Osteocyte (in vitro differentiated cells): ENCODE measurements at regions not wholly inside any gene's neighbourhood (a gene's known extent, or its start where the extent isn't known, plus 50 kb on each side); places are given as distances from the start of the nearest gene placed in this dataset.
"Not testable (repeated sequence)": the region's sequence is repeated elsewhere in the genome, so short reads cannot be mapped to it uniquely, and the experiment has no call there.

Experiments
- DNase-seq: peaks from one replicate; pipeline ENCODE4 v3.0.0; 2021; ENCODE audit warnings: mixed read lengths; ENCODE audit not compliant: unreplicated experiment; ENCODE audit errors: extremely low spot score
- H3K27ac Mint-ChIP-seq: one replicate; pipeline ENCODE4 v1.8.0; 2021; ENCODE audit warnings: mild to moderate bottlenecking, mixed read lengths; ENCODE audit not compliant: unreplicated experiment
- H3K27me3 Mint-ChIP-seq: one replicate; pipeline ENCODE4 v1.8.0; 2021; ENCODE audit warnings: mixed read lengths; ENCODE audit not compliant: unreplicated experiment
- H3K36me3 Mint-ChIP-seq: one replicate; pipeline ENCODE4 v1.8.0; 2021; ENCODE audit warnings: mixed read lengths; ENCODE audit not compliant: unreplicated experiment
- H3K4me1 Mint-ChIP-seq: one replicate; pipeline ENCODE4 v1.8.0; 2021; ENCODE audit warnings: mixed read lengths; ENCODE audit not compliant: unreplicated experiment
- H3K4me3 Mint-ChIP-seq: one replicate; pipeline ENCODE4 v1.8.0; 2021; ENCODE audit warnings: mild to moderate bottlenecking, moderate library complexity, mixed read lengths; ENCODE audit not compliant: unreplicated experiment
- H3K9me3 Mint-ChIP-seq: one replicate; pipeline ENCODE4 v1.8.0; 2021; ENCODE audit warnings: mixed read lengths; ENCODE audit not compliant: unreplicated experiment
- TF ChIP-seq, protein P1 (sequence below): fragments of 200-600 bp; sonication (generic); IDR thresholded peaks from 2 replicates; pipeline ENCODE4 v1.5.0; 2021; ENCODE audit warnings: antibody characterized with exemption, mild to moderate bottlenecking, moderate library complexity

DNA sequence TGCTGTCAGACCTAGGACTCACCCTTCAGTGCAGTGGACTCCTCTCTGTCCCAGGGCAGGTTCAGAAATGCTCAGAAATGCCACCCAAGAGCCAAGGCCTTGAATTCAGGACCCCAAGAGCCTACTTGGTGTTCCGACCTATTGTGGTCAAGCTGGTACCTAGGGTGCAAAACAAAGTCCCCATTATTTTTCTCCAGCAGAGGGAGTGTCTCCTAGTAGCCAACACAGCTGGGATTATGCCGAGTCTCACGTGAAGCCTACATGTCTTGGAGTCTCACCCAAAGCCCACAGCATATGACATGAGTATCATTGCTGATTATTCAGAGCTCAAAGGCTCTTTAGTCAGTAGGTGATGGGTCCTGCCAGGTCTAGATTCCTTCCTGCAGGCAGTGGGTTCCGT, 671.1 kb upstream of the SPRY2 start:
- Mint-ChIP-seq H3K4me3 (no peak overlapping the region), H3K27me3 (no peaks in the 10 kb centered on the region), H3K36me3 (peaks cover 2% of the 10 kb centered on the region), H3K27ac (no peak overlapping the region), H3K4me1 (no peaks in the 10 kb centered on the region), H3K9me3 (peaks cover 23% of the 10 kb centered on the region)
- no peak for DNase-seq
- TF ChIP-seq, protein P1, sequence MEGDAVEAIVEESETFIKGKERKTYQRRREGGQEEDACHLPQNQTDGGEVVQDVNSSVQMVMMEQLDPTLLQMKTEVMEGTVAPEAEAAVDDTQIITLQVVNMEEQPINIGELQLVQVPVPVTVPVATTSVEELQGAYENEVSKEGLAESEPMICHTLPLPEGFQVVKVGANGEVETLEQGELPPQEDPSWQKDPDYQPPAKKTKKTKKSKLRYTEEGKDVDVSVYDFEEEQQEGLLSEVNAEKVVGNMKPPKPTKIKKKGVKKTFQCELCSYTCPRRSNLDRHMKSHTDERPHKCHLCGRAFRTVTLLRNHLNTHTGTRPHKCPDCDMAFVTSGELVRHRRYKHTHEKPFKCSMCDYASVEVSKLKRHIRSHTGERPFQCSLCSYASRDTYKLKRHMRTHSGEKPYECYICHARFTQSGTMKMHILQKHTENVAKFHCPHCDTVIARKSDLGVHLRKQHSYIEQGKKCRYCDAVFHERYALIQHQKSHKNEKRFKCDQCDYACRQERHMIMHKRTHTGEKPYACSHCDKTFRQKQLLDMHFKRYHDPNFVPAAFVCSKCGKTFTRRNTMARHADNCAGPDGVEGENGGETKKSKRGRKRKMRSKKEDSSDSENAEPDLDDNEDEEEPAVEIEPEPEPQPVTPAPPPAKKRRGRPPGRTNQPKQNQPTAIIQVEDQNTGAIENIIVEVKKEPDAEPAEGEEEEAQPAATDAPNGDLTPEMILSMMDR = no peak

GRCh38 chr13:81001828-81002385, 661.0 kb upstream of the SPRY2 start:
- H3K9me3 Mint-ChIP-seq = peaks cover 36% of the 10 kb centered on the region
- peaks cover 20% of the 10 kb centered on the region for H3K4me1 Mint-ChIP-seq
- H3K4me3 Mint-ChIP-seq = no peak overlapping the region
- TF ChIP-seq, protein P1 = no peak
- H3K27ac Mint-ChIP-seq = peak overlapping the region; percentile 32
- peaks cover 11% of the 10 kb centered on the region for H3K36me3 Mint-ChIP-seq
- no peaks in the 10 kb centered on the region for H3K27me3 Mint-ChIP-seq
- no peak for DNase-seq

- DNase-seq, H3K27ac Mint-ChIP-seq, H3K27me3 Mint-ChIP-seq, H3K4me3 Mint-ChIP-seq, H3K36me3 Mint-ChIP-seq: not testable (repeated sequence)
- H3K9me3 Mint-ChIP-seq = peaks cover 23% of the 10 kb centered on the region
- peaks cover 20% of the 10 kb centered on the region for H3K4me1 Mint-ChIP-seq
Measured at GRCh38 chr13:80998603-80999002, 657.7 kb upstream of the SPRY2 start.

- no peaks in the 10 kb centered on the region for H3K4me1 Mint-ChIP-seq
- H3K36me3 Mint-ChIP-seq = no peaks in the 10 kb centered on the region
- DNase-seq = no peak
Measured at GRCh38 chr13:80989747-80990146, 648.8 kb upstream of the SPRY2 start.

GRCh38 chr13:80989241-80989640, 648.3 kb upstream of the SPRY2 start:
- DNase-seq = no peak
- H3K4me3 Mint-ChIP-seq = no peak overlapping the region
- no peaks in the 10 kb centered on the region for H3K4me1 Mint-ChIP-seq
- peaks cover 46% of the 10 kb centered on the region for H3K9me3 Mint-ChIP-seq
- no peak overlapping the region for H3K27ac Mint-ChIP-seq
- no peaks in the 10 kb centered on the region for H3K36me3 Mint-ChIP-seq
- no peaks in the 10 kb centered on the region for H3K27me3 Mint-ChIP-seq
- TF ChIP-seq, protein P1 = no peak

More at GRCh38 chr13:80989747-80990146, 648.8 kb upstream of the SPRY2 start:
- H3K27ac Mint-ChIP-seq = no peak overlapping the region
- TF ChIP-seq, protein P1 = no peak
- peaks cover 46% of the 10 kb centered on the region for H3K9me3 Mint-ChIP-seq
- no peak overlapping the region for H3K4me3 Mint-ChIP-seq
- no peaks in the 10 kb centered on the region for H3K27me3 Mint-ChIP-seq
